ENCODE measurements at regions not wholly inside any gene's neighbourhood (a gene's known extent, or its start where the extent isn't known, plus 50 kb on each side); places are given as distances from the start of the nearest gene placed in this dataset.

GRCh38 chr2:58794916-58795315 is 553.8 kb upstream of the FANCL start:
- Histone ChIP-seq H3K36me3 (no peaks in the 10 kb centered on the region), H3K4me3 (no peak overlapping the region), H3K27ac (no peak overlapping the region), H3K4me1 (ENCODE audit: insufficient read depth) (no peaks in the 10 kb centered on the region), H3K9me3 (no peaks in the 10 kb centered on the region), H3K27me3 (no peaks in the 10 kb centered on the region)
- no peak for DNase-seq
- TF ChIP-seq POLR2A (IDR thresholded peaks at IDR 0.05) (no peak), EP300 (IDR thresholded peaks at IDR 0.05) (no peak)
- TF ChIP-seq, protein P1, sequence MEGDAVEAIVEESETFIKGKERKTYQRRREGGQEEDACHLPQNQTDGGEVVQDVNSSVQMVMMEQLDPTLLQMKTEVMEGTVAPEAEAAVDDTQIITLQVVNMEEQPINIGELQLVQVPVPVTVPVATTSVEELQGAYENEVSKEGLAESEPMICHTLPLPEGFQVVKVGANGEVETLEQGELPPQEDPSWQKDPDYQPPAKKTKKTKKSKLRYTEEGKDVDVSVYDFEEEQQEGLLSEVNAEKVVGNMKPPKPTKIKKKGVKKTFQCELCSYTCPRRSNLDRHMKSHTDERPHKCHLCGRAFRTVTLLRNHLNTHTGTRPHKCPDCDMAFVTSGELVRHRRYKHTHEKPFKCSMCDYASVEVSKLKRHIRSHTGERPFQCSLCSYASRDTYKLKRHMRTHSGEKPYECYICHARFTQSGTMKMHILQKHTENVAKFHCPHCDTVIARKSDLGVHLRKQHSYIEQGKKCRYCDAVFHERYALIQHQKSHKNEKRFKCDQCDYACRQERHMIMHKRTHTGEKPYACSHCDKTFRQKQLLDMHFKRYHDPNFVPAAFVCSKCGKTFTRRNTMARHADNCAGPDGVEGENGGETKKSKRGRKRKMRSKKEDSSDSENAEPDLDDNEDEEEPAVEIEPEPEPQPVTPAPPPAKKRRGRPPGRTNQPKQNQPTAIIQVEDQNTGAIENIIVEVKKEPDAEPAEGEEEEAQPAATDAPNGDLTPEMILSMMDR (IDR thresholded peaks at IDR 0.05), result no peak
- intact Hi-C loops (cut with DNase I), result no loop called here

GRCh38 chr2:58794103-58794502 is 553.0 kb upstream of the FANCL start:
- no peak overlapping the region for H3K27ac ChIP-seq
- no peaks in the 10 kb centered on the region for H3K36me3 ChIP-seq
- WGBS, 3 donors, result 91 to 98% (median 93%) methylated on average over 1 of the region's 1 CpG
- no peaks in the 10 kb centered on the region for H3K27me3 ChIP-seq
- no peaks in the 10 kb centered on the region for H3K4me1 ChIP-seq (ENCODE audit: insufficient read depth)
- no peak for DNase-seq
- intact Hi-C loops (cut with DNase I), result no loop called here
- no peak for TF ChIP-seq POLR2A (IDR thresholded peaks at IDR 0.05)
- TF ChIP-seq EP300 (IDR thresholded peaks at IDR 0.05), result no peak
- TF ChIP-seq, protein P1 (IDR thresholded peaks at IDR 0.05), result no peak
- H3K4me3 ChIP-seq, result no peak overlapping the region
- no peaks in the 10 kb centered on the region for H3K9me3 ChIP-seq

DNA sequence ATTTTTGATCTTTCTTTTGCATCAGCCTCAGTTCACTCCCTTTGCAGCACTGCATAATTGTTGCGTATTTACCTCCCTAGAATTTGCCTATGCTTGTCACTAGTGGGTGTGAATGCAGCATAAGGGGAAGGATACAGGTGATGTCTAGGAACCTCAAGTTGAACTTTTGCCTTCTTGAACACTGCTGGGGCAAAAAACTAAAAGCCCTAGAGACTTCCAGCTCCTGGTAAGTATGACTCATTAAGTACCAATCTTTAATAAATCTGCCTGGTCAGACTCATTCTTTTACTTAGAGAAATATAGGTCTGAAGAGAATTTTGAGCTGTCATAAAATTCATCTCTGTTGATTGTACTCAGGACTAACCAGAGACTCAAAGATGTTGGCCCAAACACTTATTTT is 547.3 kb upstream of the FANCL start:
- TF ChIP-seq POLR2A (IDR thresholded peaks at IDR 0.05), result no peak
- TF ChIP-seq EP300 (IDR thresholded peaks at IDR 0.05), result no peak
- TF ChIP-seq, protein P1 (IDR thresholded peaks at IDR 0.05), result no peak
- intact Hi-C loops (cut with DNase I), result no loop called here
- Histone ChIP-seq H3K4me1 (ENCODE audit: insufficient read depth) (no peaks in the 10 kb centered on the region), H3K4me3 (no peak overlapping the region), H3K36me3 (no peaks in the 10 kb centered on the region), H3K9me3 (no peaks in the 10 kb centered on the region), H3K27me3 (no peaks in the 10 kb centered on the region), H3K27ac (no peak overlapping the region)
- 80 to 91% (median 87%) methylated on average over 1 of the region's 1 CpG for WGBS, 3 donors
- DNase-seq, result no peak

- Histone ChIP-seq H3K4me1 (ENCODE audit: insufficient read depth) (no peaks in the 10 kb centered on the region), H3K9me3 (no peaks in the 10 kb centered on the region), H3K27me3 (no peaks in the 10 kb centered on the region), H3K36me3 (no peaks in the 10 kb centered on the region), H3K4me3 (no peak overlapping the region), H3K27ac (no peak overlapping the region)
- 86 to 90% (median 89%) methylated on average over 5 of the region's 5 CpGs for WGBS, 3 donors
- DNase-seq, result no peak
- TF ChIP-seq EP300 (IDR thresholded peaks at IDR 0.05) (no peak), POLR2A (IDR thresholded peaks at IDR 0.05) (no peak)
- intact Hi-C loops (cut with DNase I), result no loop called here
Observed at GRCh38 chr2:58770846-58771245, 529.7 kb upstream of the FANCL start.

DNA sequence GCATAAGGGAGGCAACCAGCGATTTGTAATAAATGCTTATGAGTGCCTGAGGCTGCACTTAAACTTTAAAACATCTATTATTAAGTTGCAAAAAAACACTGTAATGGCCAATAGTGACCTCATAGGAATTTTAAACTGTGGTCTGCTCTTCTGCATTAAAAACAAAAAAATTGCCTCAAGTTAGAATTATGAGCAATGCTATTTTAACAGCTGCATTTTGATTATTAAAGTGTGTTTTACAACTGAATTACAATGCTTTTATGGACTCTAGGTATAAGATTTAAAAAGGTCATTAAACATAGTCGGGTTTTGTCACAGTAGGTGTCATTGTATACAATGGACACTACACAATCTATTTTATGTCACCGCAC is 528.7 kb upstream of the FANCL start:
- H3K36me3 ChIP-seq, result no peaks in the 10 kb centered on the region
- no peak overlapping the region for H3K27ac ChIP-seq
- no peak for DNase-seq
- no peak for TF ChIP-seq POLR2A (IDR thresholded peaks at IDR 0.05)
- no peak for TF ChIP-seq EP300 (IDR thresholded peaks at IDR 0.05)
- TF ChIP-seq, protein P1 (IDR thresholded peaks at IDR 0.05), result no peak
- no peaks in the 10 kb centered on the region for H3K9me3 ChIP-seq
- no peaks in the 10 kb centered on the region for H3K4me1 ChIP-seq (ENCODE audit: insufficient read depth)
- 45 to 63% (median 51%) methylated on average over 3 of the region's 3 CpGs for WGBS, 3 donors
- no peak overlapping the region for H3K4me3 ChIP-seq
- no peaks in the 10 kb centered on the region for H3K27me3 ChIP-seq
- intact Hi-C loops (cut with DNase I), result no loop called here
